ENCODE measurements at regions not wholly inside any gene's neighbourhood (a gene's known extent, or its start where the extent isn't known, plus 50 kb on each side); places are given as distances from the start of the nearest gene placed in this dataset.

DNA sequence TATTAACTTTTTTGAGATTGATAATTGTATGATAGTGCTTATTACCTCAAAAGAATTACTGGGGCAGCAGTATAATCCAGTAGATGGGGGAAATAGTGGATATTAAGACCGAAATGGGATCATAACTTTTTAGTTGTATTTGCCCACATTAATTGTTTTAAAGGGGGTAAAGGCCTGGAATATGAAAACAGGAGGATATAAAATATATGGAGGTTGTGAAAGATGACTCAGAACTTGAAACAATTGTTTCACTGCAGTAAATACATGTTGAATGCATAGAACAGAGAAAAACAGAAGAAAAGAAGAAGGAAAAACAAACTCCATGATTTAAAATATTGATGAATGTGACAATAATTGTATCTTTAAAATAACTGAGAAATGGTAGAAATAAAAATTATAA is 94.1 kb upstream of the VPREB1 start:
- Histone ChIP-seq H3K27ac (no peak overlapping the region), H3K36me3 (no peaks in the 10 kb centered on the region), H3K27me3 (no peaks in the 10 kb centered on the region), H3K9me3 (no peaks in the 10 kb centered on the region), H3K4me1 (no peaks in the 10 kb centered on the region), H3K9ac (ENCODE audit: low read depth in 2 of 2, low read length in 2 of 2) (no peak overlapping the region), H3K4me3 (no peak overlapping the region)
- DNase-seq, result no peak
- intact Hi-C loops (cut with DNase I), result loop anchor here (10.0 kb wide), 1 partner anchor 84 kb away; no protein-coding TSS in a partner anchor
- TF ChIP-seq, protein P1, sequence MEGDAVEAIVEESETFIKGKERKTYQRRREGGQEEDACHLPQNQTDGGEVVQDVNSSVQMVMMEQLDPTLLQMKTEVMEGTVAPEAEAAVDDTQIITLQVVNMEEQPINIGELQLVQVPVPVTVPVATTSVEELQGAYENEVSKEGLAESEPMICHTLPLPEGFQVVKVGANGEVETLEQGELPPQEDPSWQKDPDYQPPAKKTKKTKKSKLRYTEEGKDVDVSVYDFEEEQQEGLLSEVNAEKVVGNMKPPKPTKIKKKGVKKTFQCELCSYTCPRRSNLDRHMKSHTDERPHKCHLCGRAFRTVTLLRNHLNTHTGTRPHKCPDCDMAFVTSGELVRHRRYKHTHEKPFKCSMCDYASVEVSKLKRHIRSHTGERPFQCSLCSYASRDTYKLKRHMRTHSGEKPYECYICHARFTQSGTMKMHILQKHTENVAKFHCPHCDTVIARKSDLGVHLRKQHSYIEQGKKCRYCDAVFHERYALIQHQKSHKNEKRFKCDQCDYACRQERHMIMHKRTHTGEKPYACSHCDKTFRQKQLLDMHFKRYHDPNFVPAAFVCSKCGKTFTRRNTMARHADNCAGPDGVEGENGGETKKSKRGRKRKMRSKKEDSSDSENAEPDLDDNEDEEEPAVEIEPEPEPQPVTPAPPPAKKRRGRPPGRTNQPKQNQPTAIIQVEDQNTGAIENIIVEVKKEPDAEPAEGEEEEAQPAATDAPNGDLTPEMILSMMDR (IDR thresholded peaks at IDR 0.05), result no peak

DNA sequence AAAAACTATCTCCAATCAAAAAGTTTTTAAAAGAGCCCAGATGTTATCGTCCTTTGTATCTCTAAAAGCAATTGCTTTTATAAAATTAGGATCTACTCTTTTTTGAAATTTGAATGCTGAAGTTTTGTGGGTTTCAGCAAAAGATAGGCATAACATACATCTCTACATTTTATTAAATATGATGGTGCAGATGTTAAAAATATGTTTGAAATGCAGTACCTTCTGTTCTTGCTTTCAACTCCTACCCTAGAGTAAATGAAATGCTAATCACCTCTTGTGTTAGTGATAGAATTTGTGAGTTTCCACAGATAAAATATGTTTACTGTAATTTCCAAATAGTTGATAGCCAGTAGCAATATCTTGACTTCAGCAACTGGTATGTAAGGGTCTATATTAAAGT is 95.7 kb upstream of the VPREB1 start:
- Histone ChIP-seq H3K27ac (no peak overlapping the region), H3K27me3 (no peaks in the 10 kb centered on the region), H3K4me1 (no peaks in the 10 kb centered on the region), H3K9ac (ENCODE audit: low read depth in 2 of 2, low read length in 2 of 2) (no peak overlapping the region), H3K36me3 (no peaks in the 10 kb centered on the region), H3K9me3 (no peaks in the 10 kb centered on the region), H3K4me3 (no peak overlapping the region)
- TF ChIP-seq, protein P1 (IDR thresholded peaks at IDR 0.05), result no peak
- DNase-seq, result no peak
- intact Hi-C loops (cut with DNase I), result no loop called here

DNA sequence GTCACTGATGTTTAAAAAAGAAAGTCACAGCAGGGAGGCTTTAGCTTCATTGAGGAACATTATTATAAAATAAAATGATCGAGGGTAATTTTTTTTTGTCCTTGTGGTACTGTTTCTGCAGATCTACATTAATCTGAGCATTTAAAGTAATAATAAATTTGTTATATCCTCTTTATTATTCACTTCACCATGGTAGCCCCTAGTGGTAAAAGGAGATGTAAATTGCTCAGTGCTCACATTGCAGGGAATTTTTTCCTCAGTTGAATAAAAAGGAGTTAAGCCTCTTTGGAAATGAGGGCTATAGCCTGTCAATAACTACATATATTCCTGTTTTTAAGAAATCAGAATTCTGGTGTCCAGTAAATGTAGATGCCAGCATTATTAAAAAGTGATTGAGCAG is 99.7 kb upstream of the VPREB1 start:
- no peak overlapping the region for H3K9ac ChIP-seq (ENCODE audit: low read depth in 2 of 2, low read length in 2 of 2)
- no peaks in the 10 kb centered on the region for H3K9me3 ChIP-seq
- no peak for DNase-seq
- TF ChIP-seq, protein P1 (IDR thresholded peaks at IDR 0.05), result no peak
- H3K4me1 ChIP-seq, result no peaks in the 10 kb centered on the region
- H3K36me3 ChIP-seq, result no peaks in the 10 kb centered on the region
- intact Hi-C loops (cut with DNase I), result no loop called here
- H3K27me3 ChIP-seq, result no peaks in the 10 kb centered on the region
- no peak overlapping the region for H3K27ac ChIP-seq
- no peak overlapping the region for H3K4me3 ChIP-seq

DNA sequence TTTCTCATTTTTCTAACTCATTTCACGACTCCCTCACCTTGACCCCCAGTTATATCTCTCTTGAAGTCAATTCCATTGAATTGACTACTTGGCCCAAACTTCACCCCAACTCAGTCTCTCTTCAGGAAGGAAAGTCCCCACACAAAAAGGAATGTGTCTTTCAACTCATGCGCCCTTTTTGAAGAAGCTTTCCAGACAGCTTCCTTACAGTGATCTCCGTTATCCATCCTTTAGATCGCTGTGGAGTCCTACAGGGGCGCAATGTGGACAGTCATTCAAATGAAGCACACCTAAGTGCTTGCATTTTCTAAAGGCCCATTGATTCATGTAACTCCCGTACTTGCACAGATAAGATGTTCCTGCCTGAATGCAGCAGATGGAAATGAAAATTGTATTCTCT is 101.1 kb upstream of the VPREB1 start:
- TF ChIP-seq, protein P1 (IDR thresholded peaks at IDR 0.05), result no peak
- H3K4me1 ChIP-seq, result no peaks in the 10 kb centered on the region
- no peaks in the 10 kb centered on the region for H3K9me3 ChIP-seq
- no peak overlapping the region for H3K27ac ChIP-seq
- intact Hi-C loops (cut with DNase I), result no loop called here
- H3K4me3 ChIP-seq, result no peak overlapping the region
- no peaks in the 10 kb centered on the region for H3K36me3 ChIP-seq
- no peaks in the 10 kb centered on the region for H3K27me3 ChIP-seq
- no peak for DNase-seq
- H3K9ac ChIP-seq (ENCODE audit: low read depth in 2 of 2, low read length in 2 of 2), result no peak overlapping the region

DNA sequence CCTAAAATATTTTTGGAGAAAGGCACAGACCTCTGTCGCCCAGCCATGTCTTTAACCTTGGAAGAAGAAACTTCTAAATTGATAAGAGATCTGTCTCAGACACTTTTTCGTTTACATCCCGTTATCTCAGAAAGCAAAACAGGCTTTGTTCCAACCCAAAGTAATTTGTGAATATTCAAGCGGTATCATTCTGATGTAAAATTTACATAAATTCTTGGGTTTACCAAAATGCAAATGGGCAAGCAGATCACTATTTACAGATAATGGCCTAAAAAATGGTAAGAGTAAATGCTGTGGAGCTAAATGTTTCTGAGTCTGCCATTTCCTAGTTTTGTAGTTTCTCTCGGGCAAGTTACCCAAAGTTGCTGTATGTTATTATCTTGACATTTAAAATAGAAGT is 101.9 kb upstream of the VPREB1 start:
- Histone ChIP-seq H3K27ac (no peak overlapping the region), H3K9ac (ENCODE audit: low read depth in 2 of 2, low read length in 2 of 2) (no peak overlapping the region), H3K4me3 (no peak overlapping the region), H3K36me3 (no peaks in the 10 kb centered on the region), H3K27me3 (no peaks in the 10 kb centered on the region), H3K4me1 (no peaks in the 10 kb centered on the region), H3K9me3 (no peaks in the 10 kb centered on the region)
- intact Hi-C loops (cut with DNase I), result no loop called here
- TF ChIP-seq, protein P1 (IDR thresholded peaks at IDR 0.05), result no peak
- no peak for DNase-seq

Data from colonic mucosa (tissue), 4 donors.